Smooth muscle cell (in vitro differentiated cells): ENCODE measurements at regions not wholly inside any gene's neighbourhood (a gene's known extent, or its start where the extent isn't known, plus 50 kb on each side); places are given as distances from the start of the nearest gene placed in this dataset.

Experiments
- DNase-seq: peaks from one replicate; lab custom pipeline; 2025; ENCODE audit not compliant: unreplicated experiment; lab: John Stamatoyannopoulos, UW
- H2AFZ ChIP-seq: fragments of 200-600 bp; sonication (generic); 2 replicates; pipeline ENCODE4 v1.6.0; 2016; ENCODE audit warnings: antibody characterized with exemption, low read depth, mild to moderate bottlenecking
- H3F3A ChIP-seq: fragments of 200-600 bp; sonication (generic); 2 replicates; pipeline ENCODE4 v1.6.0; 2017; ENCODE audit warnings: antibody characterized with exemption, low read depth
- H3K27ac ChIP-seq: fragments of 200-600 bp; sonication (generic); 2 replicates; pipeline ENCODE4 v1.5.1; 2016; ENCODE audit warnings: low read depth, mild to moderate bottlenecking
- H3K27me3 ChIP-seq: fragments of 200-600 bp; sonication (generic); 2 replicates; pipeline ENCODE4 v1.6.1; 2016; ENCODE audit warnings: low read depth, mild to moderate bottlenecking
- H3K36me3 ChIP-seq: fragments of 200-600 bp; sonication (generic); 2 replicates; pipeline ENCODE4 v1.5.1; 2016; ENCODE audit warnings: low read depth
- H3K4me1 ChIP-seq: fragments of 200-600 bp; sonication (generic); 2 replicates; pipeline ENCODE4 v1.5.1; 2016; ENCODE audit warnings: low read depth
- H3K4me2 ChIP-seq: fragments of 200-600 bp; sonication (generic); 2 replicates; pipeline ENCODE4 v1.6.0; 2016; ENCODE audit warnings: mild to moderate bottlenecking
- H3K4me3 ChIP-seq: fragments of 200-600 bp; sonication (generic); 2 replicates; pipeline ENCODE4 v1.5.1; 2016; ENCODE audit warnings: mild to moderate bottlenecking
- H3K79me2 ChIP-seq: fragments of 200-600 bp; sonication (generic); 2 replicates; pipeline ENCODE4 v1.6.0; 2016; ENCODE audit warnings: low read depth, mild to moderate bottlenecking
- H3K9ac ChIP-seq: fragments of 200-600 bp; sonication (generic); 2 replicates; pipeline ENCODE4 v1.6.0; 2016; ENCODE audit warnings: low read depth
- H3K9me3 ChIP-seq: fragments of 200-600 bp; sonication (generic); replicated peaks from 2 replicates; pipeline ENCODE4 v1.5.1; 2016; ENCODE audit warnings: low read depth
- H4K20me1 ChIP-seq: fragments of 200-600 bp; sonication (generic); 2 replicates; pipeline ENCODE4 v1.6.0; 2016; ENCODE audit warnings: low read depth
- WGBS: methylation state at CpG from one replicate; pipeline ENCODE4 v1.1.7; 2016; ENCODE audit warnings: low lambda C conversion rate; 5-methylcytosine and 5-hydroxymethylcytosine counted together
- TF ChIP-seq, protein P1 (sequence below): fragments of 200-600 bp; sonication (generic); IDR thresholded peaks from 2 replicates; pipeline ENCODE4 v1.5.1; 2017; ENCODE audit warnings: borderline replicate concordance, mild to moderate bottlenecking, antibody characterized with exemption; ENCODE audit not compliant: insufficient read depth, poor library complexity, severe bottlenecking

DNA sequence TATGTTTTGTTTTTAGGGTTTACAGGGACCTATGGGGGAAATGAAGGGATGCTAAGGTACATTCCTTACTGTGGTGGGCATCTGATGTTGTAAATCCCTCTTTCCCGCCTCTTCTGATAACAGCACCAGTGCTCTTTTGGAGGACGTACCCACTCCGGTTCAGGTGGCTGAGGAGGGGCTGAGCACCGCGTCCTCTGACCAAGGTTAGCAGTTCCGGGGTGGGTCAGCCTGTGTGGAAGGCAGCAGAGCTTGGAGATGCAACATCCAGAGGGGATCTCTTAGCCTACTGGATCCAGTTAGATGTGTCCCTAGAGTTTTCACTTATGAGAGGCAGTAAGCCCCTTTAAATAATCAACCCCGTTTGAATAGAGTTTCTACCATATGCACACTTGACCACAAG, 135.3 kb upstream of the KCNG1 start:
- TF ChIP-seq, protein P1, sequence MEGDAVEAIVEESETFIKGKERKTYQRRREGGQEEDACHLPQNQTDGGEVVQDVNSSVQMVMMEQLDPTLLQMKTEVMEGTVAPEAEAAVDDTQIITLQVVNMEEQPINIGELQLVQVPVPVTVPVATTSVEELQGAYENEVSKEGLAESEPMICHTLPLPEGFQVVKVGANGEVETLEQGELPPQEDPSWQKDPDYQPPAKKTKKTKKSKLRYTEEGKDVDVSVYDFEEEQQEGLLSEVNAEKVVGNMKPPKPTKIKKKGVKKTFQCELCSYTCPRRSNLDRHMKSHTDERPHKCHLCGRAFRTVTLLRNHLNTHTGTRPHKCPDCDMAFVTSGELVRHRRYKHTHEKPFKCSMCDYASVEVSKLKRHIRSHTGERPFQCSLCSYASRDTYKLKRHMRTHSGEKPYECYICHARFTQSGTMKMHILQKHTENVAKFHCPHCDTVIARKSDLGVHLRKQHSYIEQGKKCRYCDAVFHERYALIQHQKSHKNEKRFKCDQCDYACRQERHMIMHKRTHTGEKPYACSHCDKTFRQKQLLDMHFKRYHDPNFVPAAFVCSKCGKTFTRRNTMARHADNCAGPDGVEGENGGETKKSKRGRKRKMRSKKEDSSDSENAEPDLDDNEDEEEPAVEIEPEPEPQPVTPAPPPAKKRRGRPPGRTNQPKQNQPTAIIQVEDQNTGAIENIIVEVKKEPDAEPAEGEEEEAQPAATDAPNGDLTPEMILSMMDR, result no peak
- Histone ChIP-seq H2AFZ (no peak overlapping the region), H3K27me3 (no peaks in the 10 kb centered on the region), H4K20me1 (no peaks in the 10 kb centered on the region), H3K4me3 (no peak overlapping the region), H3K27ac (no peak overlapping the region), H3K9me3 (no peaks in the 10 kb centered on the region), H3K4me2 (no peak overlapping the region), H3K36me3 (no peaks in the 10 kb centered on the region), H3K79me2 (no peaks in the 10 kb centered on the region), H3F3A (peaks cover 15% of the 10 kb centered on the region), H3K9ac (no peak overlapping the region), H3K4me1 (peaks cover 13% of the 10 kb centered on the region)
- DNase-seq, result no peak
- WGBS, result 83% methylated on average over 7 of the region's 7 CpGs

DNA sequence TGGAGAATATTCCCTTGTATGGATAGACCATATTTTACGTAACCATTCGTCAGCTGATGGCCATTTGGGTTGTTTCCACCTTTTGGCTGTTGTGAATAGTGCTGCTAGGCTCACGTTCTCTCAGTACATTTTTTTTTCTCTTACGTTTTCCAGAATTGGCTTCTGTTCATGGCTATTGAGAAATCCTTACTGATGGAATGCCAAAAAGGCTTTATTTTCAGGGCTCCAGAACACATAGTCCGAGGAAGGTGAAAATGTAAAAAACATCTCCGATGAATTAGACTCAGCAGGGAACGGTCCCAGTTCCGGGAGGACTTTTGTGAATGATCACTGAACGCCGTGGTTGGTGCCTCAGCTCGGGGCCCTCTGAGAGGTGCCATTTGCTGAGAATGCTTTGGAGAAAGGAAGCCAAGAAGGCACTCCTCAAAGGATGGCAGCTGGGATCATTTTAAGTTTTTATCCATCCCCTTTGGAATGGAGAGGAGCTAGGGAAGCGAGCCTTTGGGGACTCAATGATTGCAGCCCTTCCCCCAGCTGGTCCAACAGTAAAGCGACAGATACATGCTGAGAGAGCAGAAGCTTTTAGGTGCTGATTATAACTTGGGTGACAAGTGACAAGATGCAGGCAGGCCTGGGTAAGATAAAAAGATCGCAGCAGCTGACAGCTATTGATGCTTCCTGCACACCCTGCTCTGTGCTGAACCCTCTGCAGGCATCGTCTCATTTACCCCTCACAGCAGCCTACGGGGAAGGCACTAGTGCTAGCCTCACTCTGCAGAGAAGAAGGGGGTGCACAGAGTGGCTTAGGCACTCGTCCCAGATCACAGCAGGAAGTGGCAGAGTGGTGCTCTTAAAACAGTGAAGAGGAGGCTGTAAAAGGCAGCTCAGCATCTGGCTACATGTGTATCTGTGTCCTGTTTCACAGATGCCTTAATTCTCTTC, 133.4 kb upstream of the KCNG1 start:
- Histone ChIP-seq H3K4me3 (no peak overlapping the region), H3K79me2 (no peaks in the 10 kb centered on the region), H4K20me1 (no peaks in the 10 kb centered on the region), H3K36me3 (no peaks in the 10 kb centered on the region), H3K27ac (no peak overlapping the region), H3K9me3 (no peaks in the 10 kb centered on the region), H3K4me2 (peak overlapping the region; percentile 31), H3K9ac (no peak overlapping the region), H2AFZ (no peak overlapping the region), H3F3A (peaks cover 15% of the 10 kb centered on the region), H3K27me3 (no peaks in the 10 kb centered on the region), H3K4me1 (peaks cover 13% of the 10 kb centered on the region)
- TF ChIP-seq, protein P1, result no peak
- DNase-seq, result no peak
- WGBS, result 37% methylated on average over 17 of the region's 17 CpGs

DNA sequence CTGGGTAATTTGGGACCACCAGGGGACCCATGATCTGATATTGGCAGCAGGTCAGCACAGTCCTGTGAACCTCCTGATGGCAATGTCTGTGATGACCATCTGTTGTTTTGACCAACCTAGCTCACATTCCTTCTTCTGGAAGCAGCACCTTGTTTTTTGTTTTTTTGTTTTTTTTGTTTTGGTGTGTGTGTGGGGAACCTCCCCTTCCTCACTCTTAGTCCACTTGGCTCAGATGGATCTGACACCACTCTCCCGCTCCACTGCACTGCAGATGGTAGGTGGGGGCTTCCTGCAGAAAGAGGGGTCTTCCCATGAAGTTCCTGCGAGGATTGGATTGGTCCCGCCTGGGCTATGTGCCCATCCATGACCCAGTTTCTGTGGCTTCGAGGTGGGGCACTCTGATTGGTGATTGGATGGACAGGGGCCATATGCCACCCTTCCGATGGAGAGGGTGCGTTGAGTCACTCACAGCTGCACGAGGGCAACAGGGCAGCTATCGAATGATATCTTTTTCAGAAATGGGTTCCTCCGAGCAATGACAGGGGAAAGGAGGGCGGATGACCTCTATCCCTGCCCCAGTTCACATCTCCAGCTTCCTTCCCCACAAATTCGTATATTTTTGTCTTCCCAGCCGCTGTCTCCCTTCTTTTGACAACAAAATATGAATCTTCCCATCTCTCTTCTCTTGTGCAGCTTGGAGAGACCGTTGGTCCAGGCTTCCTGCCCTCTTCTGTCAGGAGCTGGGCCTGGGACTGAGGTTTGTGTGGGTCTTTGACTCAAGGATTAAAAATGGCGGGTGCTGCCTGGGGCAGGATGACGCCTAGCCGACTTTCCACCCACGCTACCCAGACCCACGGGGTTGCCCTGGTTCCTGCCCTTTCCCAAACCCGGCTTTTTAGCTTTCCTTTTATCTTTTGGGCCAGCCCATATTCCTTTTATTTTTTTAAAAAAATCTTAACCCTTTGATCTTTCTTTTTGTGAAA, 132.1 kb upstream of the KCNG1 start:
- DNase-seq, result no peak
- Histone ChIP-seq H3K9ac (no peak overlapping the region), H3K79me2 (no peaks in the 10 kb centered on the region), H4K20me1 (no peaks in the 10 kb centered on the region), H3K4me3 (no peak overlapping the region), H3K9me3 (no peaks in the 10 kb centered on the region), H3K4me2 (no peak overlapping the region), H3K27me3 (no peaks in the 10 kb centered on the region), H3K27ac (no peak overlapping the region), H3K4me1 (peaks cover 13% of the 10 kb centered on the region), H3K36me3 (no peaks in the 10 kb centered on the region), H3F3A (peaks cover 11% of the 10 kb centered on the region), H2AFZ (no peak overlapping the region)
- TF ChIP-seq, protein P1, result no peak
- 89% methylated on average over 19 of the region's 19 CpGs for WGBS
